Femur (tissue), 1 donor: ENCODE measurements at regions not wholly inside any gene's neighbourhood (a gene's known extent, or its start where the extent isn't known, plus 50 kb on each side); places are given as distances from the start of the nearest gene placed in this dataset.

Source experiments
- DNase-seq: peaks from one replicate; pipeline ENCODE4 v3.0.0-alpha.2; 2017

- DNase-seq = no peak
These were observed 336.8 kb downstream of the SEC16B start for GRCh38 chr1:177632923-177633615.

DNA sequence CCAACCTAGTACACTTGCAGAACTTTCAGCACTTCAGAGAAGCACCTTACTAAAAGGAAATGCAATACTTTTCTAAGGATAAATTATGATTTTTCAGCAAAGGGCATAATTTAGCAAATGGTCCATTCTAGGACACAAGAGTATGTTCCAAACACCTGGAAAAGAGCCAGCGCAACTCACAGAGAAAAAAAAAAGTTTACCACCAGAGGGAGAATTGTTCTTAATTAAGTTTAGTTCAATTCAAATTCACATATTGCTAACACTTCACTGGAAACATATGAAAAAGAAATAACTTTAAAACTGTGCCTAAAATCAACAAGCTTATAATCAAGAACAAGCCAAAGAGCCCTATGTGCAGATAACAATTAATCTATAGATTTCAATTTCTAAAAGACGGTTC is 338.1 kb downstream of the SEC16B start:
- DNase-seq = no peak

DNA sequence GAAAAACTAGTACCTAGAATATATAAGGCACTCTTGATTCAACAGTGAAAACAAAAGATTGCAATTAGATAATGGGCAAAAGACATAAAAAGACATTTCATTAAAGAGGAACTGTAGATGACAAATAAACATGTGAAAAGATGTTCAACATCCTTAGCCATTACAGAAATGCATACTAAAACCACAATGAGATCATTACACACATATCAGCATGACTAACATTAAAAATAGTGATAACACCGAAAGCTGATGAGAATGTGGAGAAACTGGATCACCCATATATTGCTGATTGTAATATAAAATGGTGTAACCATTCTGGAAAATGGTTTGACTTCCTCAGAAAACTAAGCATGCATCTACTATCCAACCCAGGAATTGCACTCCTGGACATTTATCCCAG is 340.3 kb downstream of the SEC16B start:
- DNase-seq = no peak

DNA sequence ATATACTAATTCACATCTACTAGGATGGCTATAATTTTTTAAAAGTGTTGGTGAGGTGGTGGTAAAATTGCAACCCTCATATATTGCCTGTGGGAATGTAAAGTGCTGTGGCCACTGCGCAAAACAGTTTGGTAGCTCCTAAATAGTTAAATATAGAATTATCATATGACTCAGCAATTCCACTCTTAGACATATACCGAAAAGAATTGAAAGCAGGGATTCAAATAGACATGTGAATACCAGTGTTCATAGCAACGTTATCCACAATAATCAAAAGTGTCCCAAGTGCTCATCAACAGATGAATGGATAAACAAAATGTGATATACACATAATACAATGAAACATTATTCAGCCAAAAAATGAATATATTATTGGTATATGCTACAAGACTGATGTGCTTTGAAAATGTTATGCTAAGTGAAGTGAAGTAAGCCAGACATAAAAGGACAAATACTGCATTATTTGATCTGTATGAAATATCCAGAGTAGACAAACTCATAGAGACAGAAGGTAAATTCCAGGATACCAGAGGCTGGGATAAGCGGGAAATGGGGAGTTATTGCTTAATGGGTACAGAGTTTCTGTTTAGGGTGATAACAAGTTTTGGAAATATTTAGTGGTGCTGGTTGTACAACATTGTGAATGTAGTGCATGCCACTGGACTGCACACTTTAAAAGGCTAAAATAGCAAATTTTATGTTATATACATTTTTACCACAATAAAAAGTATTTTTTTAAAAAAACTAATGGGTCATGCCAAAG is 342.5 kb downstream of the SEC16B start:
- no peak for DNase-seq

DNA sequence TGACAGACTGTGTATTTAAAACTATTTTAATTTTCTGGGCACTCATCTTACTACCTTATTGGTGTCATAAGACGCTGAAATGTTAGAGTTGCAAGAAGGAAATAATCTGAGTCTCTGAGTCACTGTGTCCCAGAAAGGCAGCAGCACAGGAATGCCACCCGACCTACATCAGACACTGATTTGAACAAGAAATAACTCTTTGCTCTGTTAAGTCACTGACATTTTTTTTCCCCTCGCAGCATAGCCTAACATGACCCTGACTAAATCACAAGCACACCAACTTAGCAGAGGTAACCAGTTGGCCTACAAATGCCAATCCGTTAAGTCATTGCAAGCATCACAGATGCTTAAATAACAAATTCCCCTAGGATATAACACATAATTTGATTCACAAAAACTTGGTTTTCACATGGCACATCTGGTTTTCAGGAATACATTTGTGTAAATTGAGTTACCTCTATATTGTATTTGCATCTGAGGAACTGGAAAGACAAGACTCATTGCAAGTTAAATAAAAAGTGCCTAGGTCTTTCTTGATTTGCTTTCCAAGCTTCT is 349.1 kb downstream of the SEC16B start:
- DNase-seq = no peak

- DNase-seq = no peak
These were observed 354.6 kb downstream of the SEC16B start for GRCh38 chr1:177615251-177615650.

DNA sequence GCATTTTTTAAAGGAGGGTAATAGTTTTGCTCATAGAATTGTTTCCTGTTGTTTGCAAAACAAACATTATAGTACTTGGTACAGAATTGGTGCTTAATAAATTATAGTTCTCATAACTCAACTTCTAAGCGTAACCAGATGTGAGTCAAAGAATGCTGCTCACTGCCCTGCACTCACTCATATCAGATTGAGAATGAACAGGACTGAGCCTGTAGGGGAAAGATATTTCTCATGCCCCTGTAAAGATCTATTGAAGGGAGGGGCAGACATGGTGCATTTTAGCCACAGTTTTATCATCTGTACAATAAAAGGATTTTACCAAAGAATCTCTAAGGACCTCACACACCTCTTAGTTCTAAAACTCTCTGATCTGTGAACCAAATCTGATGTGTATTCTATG is 358.5 kb downstream of the SEC16B start:
- DNase-seq = no peak

DNA sequence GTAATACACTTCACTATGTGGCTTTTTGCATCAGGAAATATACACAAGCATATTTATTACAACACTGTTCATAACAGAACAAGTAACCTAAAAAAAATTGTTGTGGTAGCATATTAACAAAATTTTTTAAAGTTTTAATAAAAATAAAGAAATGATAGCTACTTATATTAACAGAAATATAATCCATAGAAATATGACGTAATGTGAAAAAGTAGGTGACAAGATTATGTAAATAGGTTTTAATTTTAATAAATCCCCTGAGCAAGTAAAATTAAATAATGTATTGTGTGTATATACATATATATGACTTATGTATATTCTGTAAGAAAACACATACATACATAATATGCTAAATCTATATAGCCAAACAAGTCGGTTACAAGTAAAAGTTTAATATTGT is 359.9 kb downstream of the SEC16B start:
- DNase-seq = no peak

- DNase-seq = no peak
These were observed 368.9 kb downstream of the SEC16B start for GRCh38 chr1:177600936-177601335.

DNA sequence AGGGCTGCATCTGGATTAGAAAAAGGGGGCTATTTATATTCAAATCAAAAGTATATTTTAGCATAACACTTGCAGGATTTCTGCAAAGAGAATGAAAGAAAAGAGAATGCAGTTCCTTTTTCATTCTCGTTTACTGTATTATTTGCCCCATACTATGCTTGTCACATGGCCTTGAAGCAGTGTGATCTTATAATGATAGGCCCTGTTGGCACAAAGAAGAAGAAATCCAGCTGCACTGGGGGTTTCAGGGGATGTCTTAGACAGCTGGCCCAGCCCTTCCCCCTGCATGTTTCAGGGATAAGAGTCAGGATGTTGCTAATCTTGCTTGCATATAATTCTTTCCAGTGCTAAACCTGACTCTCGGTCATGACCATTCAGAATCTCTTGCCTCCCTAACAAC is 369.5 kb downstream of the SEC16B start:
- no peak for DNase-seq

- no peak for DNase-seq
These were observed 372.5 kb downstream of the SEC16B start for GRCh38 chr1:177597393-177597792.

GRCh38 chr1:177596485-177596884 is 373.4 kb downstream of the SEC16B start:
- no peak for DNase-seq

DNA sequence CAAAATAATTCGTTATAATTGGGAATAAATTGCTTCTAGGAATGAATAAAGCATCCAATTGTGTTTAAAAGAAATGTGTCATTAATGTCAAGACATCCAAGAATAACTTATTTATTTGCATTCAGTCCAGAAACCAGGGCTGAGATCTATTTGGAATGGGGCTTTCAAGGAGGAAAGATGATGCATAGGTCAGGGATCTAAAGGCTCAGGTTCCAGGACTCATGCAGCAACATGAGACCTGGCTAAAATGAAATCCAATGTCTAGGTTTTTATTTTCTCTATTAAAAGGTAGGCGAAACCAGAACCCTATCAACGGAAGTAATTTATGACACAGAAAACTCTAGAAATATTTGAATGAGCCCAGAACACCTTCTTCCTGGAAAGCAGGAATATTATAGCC is 376.8 kb downstream of the SEC16B start:
- no peak for DNase-seq

GRCh38 chr1:177592624-177593023 is 377.2 kb downstream of the SEC16B start:
- DNase-seq = no peak

DNA sequence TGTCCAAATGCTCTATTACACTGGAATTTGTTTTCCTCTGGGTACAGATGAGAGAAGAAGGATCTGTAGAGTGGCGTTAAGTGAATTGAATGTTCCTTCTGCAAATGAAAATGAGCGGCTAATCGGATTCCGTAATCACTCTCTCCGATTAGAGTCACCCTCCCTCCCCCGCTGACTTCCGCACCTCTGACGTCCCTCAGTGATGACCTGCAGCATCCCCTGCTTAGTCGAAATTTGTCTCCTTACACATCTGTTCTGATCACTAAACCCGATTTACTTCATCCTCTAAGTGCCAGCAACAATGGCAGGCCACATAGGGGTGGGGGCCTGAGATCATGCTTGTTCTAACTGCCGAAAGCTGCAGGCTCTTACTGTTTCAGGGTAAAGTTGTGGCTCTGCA is 378.7 kb downstream of the SEC16B start:
- no peak for DNase-seq

GRCh38 chr1:177589166-177589565 is 380.7 kb downstream of the SEC16B start:
- no peak for DNase-seq

DNA sequence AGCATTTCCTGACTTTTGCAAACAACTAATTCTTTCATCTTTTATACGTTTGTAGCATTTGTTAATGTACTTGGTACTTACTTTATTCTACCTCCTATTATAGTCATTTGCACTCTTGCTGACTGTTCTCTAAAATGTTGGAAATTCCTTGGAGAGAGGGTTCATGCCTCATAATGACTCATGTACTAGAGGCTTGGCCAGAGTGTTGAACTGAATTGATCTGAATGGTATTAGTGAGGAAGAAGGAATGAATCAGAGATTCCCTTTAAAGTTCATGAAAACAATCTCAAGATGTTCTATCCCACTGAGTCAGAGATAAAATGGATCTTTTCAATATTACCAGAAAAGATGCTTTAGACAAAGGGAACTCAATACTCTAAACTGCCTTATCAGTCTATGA is 383.4 kb downstream of the SEC16B start:
- no peak for DNase-seq

GRCh38 chr1:177585302-177586220 is 384.3 kb downstream of the SEC16B start:
- no peak for DNase-seq

DNA sequence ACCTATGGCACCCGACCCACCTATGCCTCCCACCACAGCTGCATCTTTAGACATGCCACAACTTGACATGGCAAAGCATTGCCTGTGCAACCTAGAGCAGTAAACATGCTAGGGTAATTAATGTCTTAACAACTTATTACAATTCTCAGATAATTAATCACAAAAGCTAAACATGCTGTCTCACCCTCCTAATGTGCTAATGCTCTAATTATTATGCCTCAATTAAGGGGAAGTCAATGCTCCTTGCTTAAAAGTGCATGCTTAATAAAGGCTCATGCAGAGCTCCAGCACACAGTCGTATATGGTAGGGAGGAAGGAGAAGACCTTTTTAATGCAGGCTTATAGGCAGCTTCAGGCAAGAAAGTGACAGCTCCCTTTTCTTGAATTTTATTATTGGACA is 396.0 kb downstream of the SEC16B start:
- DNase-seq = no peak

DNA sequence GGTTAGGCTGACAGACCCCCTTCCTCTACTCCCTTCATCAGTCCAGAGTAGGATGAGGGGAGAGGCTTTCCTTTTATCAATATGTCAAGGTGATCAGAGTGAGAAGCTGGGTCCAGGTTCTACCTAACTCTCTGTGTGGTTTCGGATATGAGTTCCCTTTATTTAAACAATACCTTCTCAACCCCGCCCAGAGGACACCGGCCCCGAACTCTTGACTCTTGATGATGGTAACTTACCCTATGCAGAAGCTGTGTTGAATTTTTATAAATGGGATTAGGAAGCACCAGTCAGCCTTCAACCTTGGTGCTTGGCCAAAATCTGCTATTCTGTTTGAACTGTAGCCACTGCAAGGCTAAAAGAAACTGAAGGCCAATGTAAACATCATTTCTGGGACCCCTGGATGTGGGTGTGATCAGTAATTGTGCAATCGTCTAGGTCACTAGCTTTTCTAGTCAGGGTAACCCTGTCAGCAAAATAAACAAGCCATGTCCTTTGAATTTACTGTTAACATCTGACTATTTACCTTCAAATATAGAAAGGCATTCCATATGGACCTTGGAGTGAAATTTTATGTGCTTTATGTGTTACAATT is 398.3 kb downstream of the SEC16B start:
- DNase-seq = no peak

DNA sequence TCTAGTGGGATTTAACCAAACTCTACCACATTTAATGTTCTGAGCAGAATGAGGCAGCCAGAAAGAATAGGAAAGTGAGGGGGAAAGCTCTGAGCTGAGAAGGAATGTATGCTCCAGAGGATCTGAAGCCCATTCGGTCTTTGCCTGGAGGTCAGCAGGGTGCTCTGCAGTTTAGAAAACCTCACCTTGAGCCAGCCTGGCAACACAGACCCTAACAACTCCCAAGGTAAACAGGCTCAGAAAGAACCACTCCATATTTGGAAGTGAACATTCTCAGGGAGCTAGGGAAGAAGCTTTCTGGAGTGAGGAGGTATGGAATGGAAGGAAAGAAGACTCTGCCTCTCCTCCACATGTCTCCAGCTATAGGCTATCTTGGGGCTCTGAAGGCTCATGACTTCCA is 398.8 kb downstream of the SEC16B start:
- no peak for DNase-seq

GRCh38 chr1:177569476-177569875 is 398.7 kb downstream of the BRINP2 start:
- DNase-seq = no peak

- DNase-seq = no peak
These were observed 397.9 kb downstream of the BRINP2 start for GRCh38 chr1:177568622-177569021.
